GM18909 (cell line): ENCODE measurements at regions not wholly inside any gene's neighbourhood (a gene's known extent, or its start where the extent isn't known, plus 50 kb on each side); places are given as distances from the start of the nearest gene placed in this dataset.
"Not testable (repeated sequence)": the region's sequence is repeated elsewhere in the genome, so short reads cannot be mapped to it uniquely, and the experiment has no call there.

Experiments used
- ATAC-seq: cut with Tn5 transposase; IDR thresholded peaks from one replicate; pipeline ENCODE4 v1.9.1; 2021; ENCODE audit warnings: mild to moderate bottlenecking; ENCODE audit not compliant: unreplicated experiment, poor library complexity

DNA sequence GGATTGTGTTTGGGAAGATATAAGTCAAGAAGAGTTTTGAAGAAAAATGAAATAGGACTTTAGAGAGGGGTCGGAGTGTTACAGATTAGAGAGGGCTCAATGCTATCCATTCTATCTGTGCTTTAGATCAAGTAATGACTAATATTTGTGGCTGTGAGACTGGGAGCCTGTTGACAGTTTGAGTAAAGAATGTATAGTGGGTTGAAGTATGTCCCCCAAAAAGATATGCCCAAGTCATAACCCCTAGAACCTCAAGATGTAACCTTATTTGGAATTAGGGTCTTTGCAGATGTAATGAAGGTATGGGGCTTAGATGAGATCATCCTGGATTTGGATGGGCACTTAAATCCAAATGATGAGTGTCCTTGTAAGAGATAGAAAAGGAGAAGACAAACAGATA, 55.3 kb upstream of the SERPINE2 start:
- ATAC-seq = no peak

GRCh38 chr2:224091671-224092070, 52.6 kb upstream of the SERPINE2 start:
- ATAC-seq = not testable (repeated sequence)

DNA sequence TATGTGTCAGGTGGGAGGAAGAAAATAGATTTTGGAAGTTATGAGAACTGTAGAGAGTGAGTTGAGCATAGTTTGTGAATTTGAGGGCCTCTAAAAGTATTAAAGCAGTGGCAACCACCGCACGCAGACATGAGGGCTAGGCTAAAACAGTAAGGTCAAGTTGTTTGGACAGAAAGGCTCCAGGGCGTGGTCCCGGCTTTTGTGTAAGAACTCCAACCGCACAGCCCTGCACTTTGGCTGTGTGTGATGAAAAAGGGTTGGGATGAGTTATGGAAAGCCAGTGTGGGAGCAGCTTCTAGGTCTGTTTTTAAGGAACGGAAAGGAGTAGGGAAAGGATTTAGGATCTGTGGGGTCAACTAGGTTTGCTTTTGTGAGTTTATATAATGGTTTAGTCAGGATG, 50.5 kb upstream of the SERPINE2 start:
- not testable (repeated sequence) for ATAC-seq
